Tibial artery (tissue), 4 donors: ENCODE measurements at regions not wholly inside any gene's neighbourhood (a gene's known extent, or its start where the extent isn't known, plus 50 kb on each side); places are given as distances from the start of the nearest gene placed in this dataset.

ENCODE experiments used
- DNase-seq, 2 donors: peaks; one replicate each; pipeline ENCODE4 v3.0.0-alpha.2; 2019
- H3K27ac ChIP-seq, 2 donors: fragments of 200-600 bp; sonication (generic) in 1 of 2; 1 replicate in 1 of 2; 2 replicates in 1 of 2; pipeline ENCODE4 v1.5.1; 2018 to 2019; ENCODE audit warnings: mild to moderate bottlenecking in 1 of 2
- H3K27me3 ChIP-seq, 2 donors: fragments of 200-600 bp; sonication (generic) in 1 of 2; one replicate each; pipeline versions ENCODE4 v1.5.1 to v1.6.0; 2016 to 2019
- H3K36me3 ChIP-seq, 3 donors: fragments of 200-600 bp; sonication (generic) in 2 of 3; one replicate each; pipeline ENCODE4 v1.5.1; 2016 to 2019; ENCODE audit warnings: mild to moderate bottlenecking in 2 of 3
- H3K4me1 ChIP-seq, 4 donors: fragments of 200-600 bp; sonication (generic) in 2 of 4; 1 replicate in 3 of 4; 2 replicates in 1 of 4; pipeline ENCODE4 v1.5.1; 2016 to 2019
- H3K4me3 ChIP-seq, 2 donors: fragments of 200-600 bp; sonication (generic) in 1 of 2; 1 replicate in 1 of 2; 2 replicates in 1 of 2; pipeline ENCODE4 v1.5.1; 2018 to 2019; ENCODE audit warnings: mild to moderate bottlenecking in 2 of 2
- H3K9me3 ChIP-seq, 3 donors: fragments of 200-600 bp; sonication (generic) in 1 of 3; one replicate each; pipeline ENCODE4 v1.5.1; 2016 to 2019
- intact Hi-C: fragments of 100-400 bp; cut with DNase I; formaldehyde crosslinking; loops from one replicate; pipeline ENCODE4 v1.15.0; 2023; ENCODE audit warnings: low total_unique reads
- TF ChIP-seq, protein P1 (sequence below), 2 experiments: fragments of 200-600 bp in 1 of 2; fragments of 450-650 bp in 1 of 2; IDR thresholded peaks; one replicate each; pipeline ENCODE4 v1.5.1; 2017 to 2019; ENCODE audit warnings: antibody characterized with exemption in 2 of 2, mild to moderate bottlenecking in 1 of 2, moderate library complexity in 1 of 2

DNA sequence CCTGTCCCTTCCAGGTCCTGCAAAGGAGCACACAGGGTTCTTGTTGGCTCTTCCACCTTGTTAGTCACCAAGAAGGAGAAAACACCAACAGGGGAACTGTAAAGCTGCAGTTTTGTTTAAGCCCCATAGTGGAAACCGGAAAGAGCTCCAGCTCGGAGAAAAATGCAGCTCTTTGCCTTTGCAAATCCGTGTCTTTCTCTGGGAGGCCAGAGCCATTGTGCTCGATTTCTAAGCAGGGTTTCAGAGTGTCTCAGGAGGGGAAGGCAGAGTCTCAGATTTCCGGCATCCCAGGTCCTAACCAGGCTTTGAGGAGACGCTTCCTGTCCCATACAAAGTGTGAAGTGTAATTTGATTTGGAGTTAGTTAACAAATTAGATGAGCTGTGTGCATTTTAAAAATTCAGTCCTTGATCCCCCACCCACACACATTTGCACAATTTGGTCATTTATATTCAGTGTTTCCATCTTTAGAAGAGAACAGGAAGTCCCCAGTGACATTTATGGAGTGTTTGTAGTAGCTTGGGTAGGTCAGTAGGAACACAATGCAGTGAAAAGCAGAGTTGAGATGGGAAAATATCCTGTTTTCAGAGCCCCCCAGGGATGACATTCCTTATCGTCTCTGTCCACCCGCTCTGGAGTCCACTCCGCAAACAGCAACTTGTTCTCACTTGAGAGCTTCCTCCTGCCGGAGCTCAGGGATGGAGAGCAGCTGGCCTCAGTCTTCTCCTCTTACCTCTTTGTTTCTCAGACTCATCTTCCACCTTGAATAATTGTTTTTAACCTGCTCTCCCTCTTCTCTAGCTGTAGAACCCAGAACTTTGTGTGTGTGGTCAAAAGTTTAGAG lies 331.9 kb downstream of the SEC14L1 start:
- H3K27ac ChIP-seq, result peak overlapping the region; percentile 32 to 54
- no peak for DNase-seq
- intact Hi-C loops, result no loop called here
- peaks cover 0 to 10% (median 0%) of the 10 kb centered on the region in 3 donors for H3K36me3 ChIP-seq
- TF ChIP-seq, protein P1, sequence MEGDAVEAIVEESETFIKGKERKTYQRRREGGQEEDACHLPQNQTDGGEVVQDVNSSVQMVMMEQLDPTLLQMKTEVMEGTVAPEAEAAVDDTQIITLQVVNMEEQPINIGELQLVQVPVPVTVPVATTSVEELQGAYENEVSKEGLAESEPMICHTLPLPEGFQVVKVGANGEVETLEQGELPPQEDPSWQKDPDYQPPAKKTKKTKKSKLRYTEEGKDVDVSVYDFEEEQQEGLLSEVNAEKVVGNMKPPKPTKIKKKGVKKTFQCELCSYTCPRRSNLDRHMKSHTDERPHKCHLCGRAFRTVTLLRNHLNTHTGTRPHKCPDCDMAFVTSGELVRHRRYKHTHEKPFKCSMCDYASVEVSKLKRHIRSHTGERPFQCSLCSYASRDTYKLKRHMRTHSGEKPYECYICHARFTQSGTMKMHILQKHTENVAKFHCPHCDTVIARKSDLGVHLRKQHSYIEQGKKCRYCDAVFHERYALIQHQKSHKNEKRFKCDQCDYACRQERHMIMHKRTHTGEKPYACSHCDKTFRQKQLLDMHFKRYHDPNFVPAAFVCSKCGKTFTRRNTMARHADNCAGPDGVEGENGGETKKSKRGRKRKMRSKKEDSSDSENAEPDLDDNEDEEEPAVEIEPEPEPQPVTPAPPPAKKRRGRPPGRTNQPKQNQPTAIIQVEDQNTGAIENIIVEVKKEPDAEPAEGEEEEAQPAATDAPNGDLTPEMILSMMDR (IDR thresholded peaks at IDR 0.05), result no peak
- H3K9me3 ChIP-seq, result no peaks in the 10 kb centered on the region
- H3K4me3 ChIP-seq, result no peak overlapping the region
- no peaks in the 10 kb centered on the region for H3K27me3 ChIP-seq
- H3K4me1 ChIP-seq, result peaks cover 9 to 74% (median 64%) of the 10 kb centered on the region in 4 donors

DNA sequence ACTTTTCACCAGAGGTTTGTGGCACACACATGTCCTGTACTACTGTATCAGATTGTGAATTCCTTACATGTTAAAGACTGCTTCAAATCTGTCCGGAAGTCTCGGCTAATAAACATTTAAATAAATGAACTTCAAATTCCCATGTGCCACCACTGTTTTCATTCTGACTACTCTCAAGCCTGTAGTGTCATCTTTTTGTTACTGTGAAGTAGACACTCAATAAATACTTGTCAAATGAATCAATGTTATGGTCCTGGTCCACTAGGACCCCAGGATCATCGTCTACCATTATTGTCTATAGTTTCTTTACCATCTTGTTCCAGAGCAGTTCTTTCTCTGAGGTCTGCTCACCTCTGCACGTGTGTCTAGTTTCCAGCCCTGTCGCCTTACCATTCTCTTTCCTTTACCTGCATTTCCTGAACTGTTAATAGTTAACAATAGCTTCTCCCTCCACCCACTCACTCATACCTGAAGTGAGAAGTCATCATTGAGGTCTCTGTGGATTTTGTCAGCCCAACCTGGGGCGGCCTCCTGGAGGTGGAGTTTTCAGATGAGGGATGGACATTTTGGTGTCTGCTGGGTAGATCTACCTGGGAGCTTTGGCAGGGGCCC lies 333.0 kb downstream of the SEC14L1 start:
- Histone ChIP-seq H3K36me3 (peaks cover 0 to 10% (median 0%) of the 10 kb centered on the region in 3 donors), H3K4me1 (peaks cover 12 to 84% (median 72%) of the 10 kb centered on the region in 4 donors), H3K9me3 (no peaks in the 10 kb centered on the region), H3K27ac (peak overlapping the region in 1 of 2 donors; percentile 54), H3K27me3 (no peaks in the 10 kb centered on the region), H3K4me3 (no peak overlapping the region)
- no peak for DNase-seq
- TF ChIP-seq, protein P1 (IDR thresholded peaks at IDR 0.05), result no peak
- intact Hi-C loops, result no loop called here

DNA sequence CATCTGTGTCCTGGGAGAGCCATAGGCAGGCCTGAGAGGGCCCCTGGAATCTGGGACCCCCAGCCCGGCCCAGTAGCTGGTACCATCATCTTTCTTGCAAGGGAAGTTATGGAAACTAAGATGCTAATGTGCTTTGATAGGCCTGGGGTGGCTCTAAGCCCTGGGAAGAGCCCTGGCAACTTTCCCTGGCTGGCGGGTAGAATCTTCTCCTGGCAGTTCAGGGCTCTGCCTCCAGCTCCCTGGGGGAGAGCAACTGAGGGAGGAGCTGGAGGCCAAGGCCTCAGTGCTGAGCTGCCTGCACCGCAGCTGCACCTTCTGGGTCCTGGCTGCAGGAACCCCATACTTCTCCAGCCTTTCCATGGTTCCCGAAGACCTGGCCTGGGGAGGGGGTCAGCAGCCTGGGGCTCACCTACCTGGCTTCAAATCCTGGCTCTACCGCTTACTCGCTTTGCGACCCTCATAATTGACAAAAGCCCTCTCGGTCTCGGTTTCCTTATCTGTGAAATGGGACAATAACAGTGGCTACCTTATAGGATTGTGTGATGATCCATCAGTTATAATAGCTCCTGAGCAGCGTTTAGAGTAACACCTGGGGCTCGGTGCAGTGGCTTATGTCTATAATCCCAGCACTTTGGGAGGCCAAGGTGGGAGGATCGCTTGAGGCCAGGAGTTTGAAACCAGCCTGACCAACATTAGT lies 333.7 kb downstream of the SEC14L1 start:
- Histone ChIP-seq H3K4me3 (no peak overlapping the region), H3K36me3 (peaks cover 0 to 8% (median 0%) of the 10 kb centered on the region in 3 donors), H3K4me1 (peaks cover 12 to 87% (median 73%) of the 10 kb centered on the region in 4 donors), H3K27me3 (no peaks in the 10 kb centered on the region), H3K27ac (no peak overlapping the region), H3K9me3 (no peaks in the 10 kb centered on the region)
- DNase-seq, result no peak
- TF ChIP-seq, protein P1 (IDR thresholded peaks at IDR 0.05), result no peak
- intact Hi-C loops, result no loop called here

DNA sequence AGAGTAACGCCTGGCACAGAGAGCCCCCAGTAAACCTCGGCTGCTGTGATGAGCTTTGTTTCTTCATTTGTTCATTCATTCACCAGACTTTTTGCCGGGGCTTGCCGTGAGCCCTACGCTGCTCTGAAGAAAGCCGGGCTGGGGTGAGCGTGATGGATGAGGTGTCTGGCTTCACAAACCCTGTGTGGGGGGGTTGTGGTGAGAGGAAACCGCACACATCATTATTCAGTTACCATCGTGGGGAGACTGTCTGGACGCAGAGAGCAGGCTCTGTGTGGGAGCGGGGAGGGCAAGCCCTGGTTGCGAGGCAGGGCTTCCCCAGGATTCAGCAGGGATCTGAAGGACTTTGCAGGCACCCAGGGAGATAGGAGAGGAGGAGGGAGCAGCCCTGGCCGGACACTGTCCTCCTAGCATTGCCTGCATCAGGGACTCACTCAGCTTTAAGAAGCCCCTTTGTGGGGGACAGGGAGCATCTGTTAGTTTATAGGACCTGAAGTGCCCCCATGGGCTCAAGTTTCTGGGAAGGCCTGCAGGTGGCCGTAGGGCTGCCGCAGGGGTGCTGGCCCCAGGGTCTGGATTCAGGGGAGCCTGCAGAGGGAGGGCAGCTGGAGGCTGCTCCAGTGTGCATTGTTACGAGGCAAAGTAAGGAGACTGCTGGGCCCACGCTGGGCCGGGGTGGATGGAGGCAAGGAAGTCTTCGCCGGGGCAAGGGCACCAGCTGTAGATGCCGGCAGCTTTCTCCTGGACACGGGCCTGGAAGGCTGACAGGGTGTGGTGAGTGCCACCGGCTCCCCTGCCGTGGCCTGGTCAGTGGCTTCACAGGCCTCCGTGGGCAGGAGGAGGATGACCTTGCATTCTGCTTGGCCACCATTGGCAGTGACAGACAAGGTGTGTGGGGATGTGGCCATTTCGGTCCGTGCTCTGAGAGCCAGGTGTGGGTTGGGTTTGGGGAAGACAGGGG lies 334.5 kb downstream of the SEC14L1 start:
- Histone ChIP-seq H3K36me3 (peaks cover 0 to under 1% (median 0%) of the 10 kb centered on the region in 3 donors), H3K27me3 (no peaks in the 10 kb centered on the region), H3K4me3 (no peak overlapping the region), H3K4me1 (peaks cover 12 to 94% (median 75%) of the 10 kb centered on the region in 4 donors), H3K9me3 (no peaks in the 10 kb centered on the region), H3K27ac (peak overlapping the region; percentile 66 to 79)
- no peak for DNase-seq
- intact Hi-C loops, result no loop called here
- TF ChIP-seq, protein P1 (IDR thresholded peaks at IDR 0.05), result no peak

DNA sequence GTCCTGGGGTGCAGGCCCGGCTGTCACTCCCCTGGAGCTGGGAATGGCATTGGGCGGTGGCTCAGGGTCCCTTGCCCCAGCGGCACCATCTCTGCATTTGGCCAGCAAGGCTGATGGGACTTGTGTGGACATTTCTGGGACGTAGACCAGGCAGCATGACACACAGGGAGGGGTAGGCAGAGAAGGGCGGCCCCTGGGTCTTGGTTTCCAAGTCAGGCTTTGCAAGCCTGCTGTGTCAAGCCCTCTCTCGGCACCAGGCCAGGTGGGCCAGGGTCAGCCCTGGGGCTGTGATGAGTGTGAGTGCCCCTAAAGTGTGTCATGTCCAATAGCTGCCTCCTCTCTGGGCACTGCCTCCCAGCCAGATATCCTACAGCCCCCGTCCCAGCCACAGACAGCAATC lies 335.2 kb downstream of the SEC14L1 start:
- Histone ChIP-seq H3K27ac (peak overlapping the region; percentile 66 to 79), H3K36me3 (no peaks in the 10 kb centered on the region), H3K9me3 (no peaks in the 10 kb centered on the region), H3K4me1 (peaks cover 12 to 93% (median 72%) of the 10 kb centered on the region in 4 donors), H3K27me3 (no peaks in the 10 kb centered on the region), H3K4me3 (no peak overlapping the region)
- intact Hi-C loops, result no loop called here
- TF ChIP-seq, protein P1 (IDR thresholded peaks at IDR 0.05), result no peak
- DNase-seq, result no peak
